ENCODE measurements at regions not wholly inside any gene's neighbourhood (a gene's known extent, or its start where the extent isn't known, plus 50 kb on each side); places are given as distances from the start of the nearest gene placed in this dataset.
"Not testable (repeated sequence)": the region's sequence is repeated elsewhere in the genome, so short reads cannot be mapped to it uniquely, and the experiment has no call there.

GRCh38 chr3:147301781-147302180, 104.6 kb downstream of the ZIC4 start:
- no peaks in the 10 kb centered on the region for H3K27me3 ChIP-seq (ENCODE audit: control insufficient read depth, insufficient read depth, low read length)
- H3K9me3 ChIP-seq (ENCODE audit: control insufficient read depth, insufficient read depth, low read length), result no peaks in the 10 kb centered on the region
- WGBS (ENCODE audit: insufficient coverage), result no CpG with 5 or more reads among the region's 1 CpG
- no peak overlapping the region for H3K4me3 ChIP-seq (ENCODE audit: low read depth, low read length)
- H3K27ac ChIP-seq (ENCODE audit: low read depth, low read length), result no peak overlapping the region
- H3K4me1 ChIP-seq (ENCODE audit: control insufficient read depth, insufficient read depth, low read length), result no peaks in the 10 kb centered on the region
- no peak for DNase-seq (ENCODE audit: low read depth in 4 of 6, low spot score in 6 of 6)
- H3K36me3 ChIP-seq (ENCODE audit: control insufficient read depth, insufficient read depth, low read length), result no peaks in the 10 kb centered on the region

DNA sequence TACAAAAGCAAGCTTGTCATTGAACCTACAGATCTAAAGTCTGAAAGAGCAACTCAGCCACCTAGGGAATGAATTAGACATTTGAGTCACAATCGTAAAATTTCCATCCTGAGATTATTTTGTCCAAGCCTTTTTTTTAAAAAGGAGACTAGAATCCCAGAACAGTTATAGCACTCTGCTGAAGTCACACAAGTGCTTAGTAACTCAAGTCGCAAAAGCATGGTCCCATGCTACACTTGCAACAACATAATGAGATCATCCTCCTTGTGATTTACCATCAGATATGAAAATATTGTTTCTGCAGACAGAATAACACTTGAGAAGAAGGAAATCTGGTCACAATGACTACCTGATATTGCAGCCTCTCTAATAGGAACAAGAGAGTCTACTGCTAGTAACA, 106.7 kb downstream of the ZIC4 start:
- Histone ChIP-seq H3K27me3 (ENCODE audit: control insufficient read depth, insufficient read depth, low read length) (no peaks in the 10 kb centered on the region), H3K4me3 (ENCODE audit: low read depth, low read length) (no peak overlapping the region), H3K36me3 (ENCODE audit: control insufficient read depth, insufficient read depth, low read length) (no peaks in the 10 kb centered on the region), H3K9me3 (ENCODE audit: control insufficient read depth, insufficient read depth, low read length) (no peaks in the 10 kb centered on the region), H3K4me1 (ENCODE audit: control insufficient read depth, insufficient read depth, low read length) (no peaks in the 10 kb centered on the region), H3K27ac (ENCODE audit: low read depth, low read length) (no peak overlapping the region)
- WGBS (ENCODE audit: insufficient coverage), result 100% methylated on average over 1 of the region's 2 CpGs
- DNase-seq (ENCODE audit: low read depth in 4 of 6, low spot score in 6 of 6), result no peak

DNA sequence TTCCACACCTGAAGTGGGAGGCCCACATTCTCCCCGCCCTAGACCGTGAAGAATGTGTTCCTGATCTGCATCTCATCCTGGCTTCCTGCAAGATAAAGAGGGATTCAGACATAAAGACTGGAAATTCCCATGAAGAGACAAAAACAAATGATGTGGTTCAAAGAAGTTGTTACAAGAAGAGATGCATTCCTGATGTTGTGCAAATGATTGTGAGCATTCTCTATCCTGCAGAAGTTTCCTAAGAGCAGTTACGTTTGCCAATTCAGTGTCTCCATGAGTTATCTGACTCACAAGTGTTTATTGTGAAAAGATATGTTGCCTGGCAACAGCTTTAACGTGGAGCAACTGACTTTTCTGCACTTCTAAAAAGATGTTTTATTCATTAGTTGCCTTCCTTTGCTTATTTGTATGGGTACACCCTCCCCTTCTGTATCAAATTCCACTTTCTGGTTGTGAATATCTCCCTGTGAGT, 107.8 kb downstream of the ZIC4 start:
- 4% methylated on average over 3 of the region's 4 CpGs for WGBS (ENCODE audit: insufficient coverage)
- DNase-seq (ENCODE audit: low read depth in 4 of 6, low spot score in 6 of 6), result peak in 5 of 6 donors; percentile 31 to 89 (median 60)
- no peaks in the 10 kb centered on the region for H3K9me3 ChIP-seq (ENCODE audit: control insufficient read depth, insufficient read depth, low read length)
- no peaks in the 10 kb centered on the region for H3K36me3 ChIP-seq (ENCODE audit: control insufficient read depth, insufficient read depth, low read length)
- no peaks in the 10 kb centered on the region for H3K4me1 ChIP-seq (ENCODE audit: control insufficient read depth, insufficient read depth, low read length)
- no peak overlapping the region for H3K4me3 ChIP-seq (ENCODE audit: low read depth, low read length)
- no peaks in the 10 kb centered on the region for H3K27me3 ChIP-seq (ENCODE audit: control insufficient read depth, insufficient read depth, low read length)
- H3K27ac ChIP-seq (ENCODE audit: low read depth, low read length), result peak overlapping the region; percentile 35

DNA sequence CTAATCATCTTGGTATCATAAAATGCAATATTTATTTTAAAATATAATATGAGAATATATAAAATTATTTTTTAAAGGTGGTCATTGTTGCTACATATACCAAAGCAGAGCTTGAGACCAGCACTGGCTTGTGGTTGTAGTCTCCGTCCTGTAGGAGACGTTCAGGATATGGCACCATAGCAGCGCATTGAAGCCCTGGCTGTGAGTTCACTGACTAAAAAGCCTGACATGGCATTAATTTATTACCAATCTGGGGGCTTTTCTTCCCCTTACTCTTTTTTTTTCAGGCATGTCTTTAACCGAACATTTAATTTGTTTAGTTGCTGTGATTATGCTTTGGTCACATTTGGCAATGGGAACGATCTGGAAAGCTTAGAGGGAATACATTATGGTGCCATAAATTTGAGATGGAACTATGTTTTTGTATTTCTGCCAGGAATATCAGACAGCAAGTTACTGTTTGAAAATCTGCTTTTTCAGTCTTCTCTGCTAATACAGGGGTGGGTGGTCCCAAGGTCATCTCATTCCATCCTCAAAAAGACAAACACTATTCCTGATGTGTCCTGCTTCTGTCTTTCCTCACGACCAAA, 108.5 kb downstream of the ZIC4 start:
- no peaks in the 10 kb centered on the region for H3K9me3 ChIP-seq (ENCODE audit: control insufficient read depth, insufficient read depth, low read length)
- 34% methylated on average over 4 of the region's 6 CpGs for WGBS (ENCODE audit: insufficient coverage)

DNA sequence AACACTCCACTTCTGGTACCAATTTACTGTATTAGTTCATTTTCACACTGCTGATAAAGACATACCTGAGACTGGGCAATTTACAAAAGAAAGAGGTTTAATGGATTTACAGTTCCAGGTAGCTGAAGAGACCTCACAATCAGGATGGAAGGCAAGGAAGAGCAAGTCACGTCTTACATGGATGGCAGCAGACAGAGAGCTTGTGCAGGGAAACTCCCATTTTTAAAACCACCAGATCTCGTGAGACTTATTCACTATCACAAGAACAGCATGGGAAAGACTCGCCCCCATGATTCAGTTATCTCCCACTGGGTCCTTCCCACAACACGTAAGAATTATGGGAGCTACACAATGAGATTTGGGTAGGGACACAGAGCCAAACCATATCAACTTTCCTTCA, 119.0 kb downstream of the ZIC4 start:
- H3K36me3 ChIP-seq (ENCODE audit: control insufficient read depth, insufficient read depth, low read length); H3K4me1 ChIP-seq (ENCODE audit: control insufficient read depth, insufficient read depth, low read length); H3K27me3 ChIP-seq (ENCODE audit: control insufficient read depth, insufficient read depth, low read length); H3K4me3 ChIP-seq (ENCODE audit: low read depth, low read length); H3K27ac ChIP-seq (ENCODE audit: low read depth, low read length); H3K9me3 ChIP-seq (ENCODE audit: control insufficient read depth, insufficient read depth, low read length); DNase-seq (ENCODE audit: low read depth in 4 of 6, low spot score in 6 of 6): not testable (repeated sequence)
- WGBS (ENCODE audit: insufficient coverage), result 94% methylated on average over 3 of the region's 4 CpGs

More for the DNA sequence above, 108.5 kb downstream of the ZIC4 start:
- Histone ChIP-seq H3K4me3 (ENCODE audit: low read depth, low read length) (no peak overlapping the region), H3K4me1 (ENCODE audit: control insufficient read depth, insufficient read depth, low read length) (no peaks in the 10 kb centered on the region), H3K27me3 (ENCODE audit: control insufficient read depth, insufficient read depth, low read length) (no peaks in the 10 kb centered on the region), H3K27ac (ENCODE audit: low read depth, low read length) (peak overlapping the region; percentile 35), H3K36me3 (ENCODE audit: control insufficient read depth, insufficient read depth, low read length) (no peaks in the 10 kb centered on the region)
- DNase-seq (ENCODE audit: low read depth in 4 of 6, low spot score in 6 of 6), result peak in 2 of 6 donors; percentile 32 to 84

DNA sequence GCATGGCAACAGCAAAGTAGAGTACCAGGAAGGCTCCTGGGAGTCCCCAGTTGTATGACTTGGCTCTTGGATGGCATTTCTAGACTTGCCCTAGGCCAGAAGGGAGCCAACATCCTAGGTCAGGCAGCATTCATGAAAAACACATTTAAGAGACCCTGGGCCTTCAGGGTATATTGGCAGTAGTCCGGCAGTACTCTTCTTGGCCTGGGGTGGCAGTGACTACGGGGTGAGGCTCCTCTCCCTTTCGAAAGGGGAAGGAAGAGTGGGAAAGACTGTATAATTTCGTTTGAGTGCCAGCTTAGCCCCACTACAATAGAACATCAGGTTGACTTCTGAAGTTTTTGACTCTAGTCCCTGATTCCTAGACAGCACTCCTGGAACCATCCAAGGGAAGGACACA, 136.4 kb downstream of the ZIC4 start:
- no peaks in the 10 kb centered on the region for H3K4me1 ChIP-seq (ENCODE audit: control insufficient read depth, insufficient read depth, low read length)
- no peak for DNase-seq (ENCODE audit: low read depth in 4 of 6, low spot score in 6 of 6)
- H3K9me3 ChIP-seq (ENCODE audit: control insufficient read depth, insufficient read depth, low read length), result peaks cover 5% of the 10 kb centered on the region
- WGBS (ENCODE audit: insufficient coverage), result 67% methylated on average over 1 of the region's 4 CpGs
- no peaks in the 10 kb centered on the region for H3K36me3 ChIP-seq (ENCODE audit: control insufficient read depth, insufficient read depth, low read length)
- H3K27me3 ChIP-seq (ENCODE audit: control insufficient read depth, insufficient read depth, low read length), result no peaks in the 10 kb centered on the region
- no peak overlapping the region for H3K27ac ChIP-seq (ENCODE audit: low read depth, low read length)
- no peak overlapping the region for H3K4me3 ChIP-seq (ENCODE audit: low read depth, low read length)

GRCh38 chr3:147267434-147267833, 138.9 kb downstream of the ZIC4 start:
- no CpG with 5 or more reads among the region's 3 CpGs for WGBS (ENCODE audit: insufficient coverage)

DNA sequence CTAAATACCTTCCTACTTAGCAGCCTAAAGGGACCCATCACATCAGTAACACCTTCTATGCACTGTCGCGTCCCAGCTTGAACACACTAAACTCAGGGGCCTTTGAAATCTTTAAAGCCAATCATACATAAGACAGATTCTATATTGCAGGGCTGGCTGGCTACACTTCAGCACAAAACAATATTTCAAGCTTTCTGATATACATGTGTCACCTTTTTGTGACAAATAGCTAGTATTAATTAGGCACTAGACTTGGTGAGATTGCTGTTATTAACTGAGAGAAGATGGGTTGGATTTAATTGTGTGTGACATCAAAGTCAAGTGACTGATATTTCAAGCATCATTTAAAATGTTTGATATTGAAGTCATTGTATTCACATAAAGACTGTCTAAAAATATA, 148.4 kb downstream of the ZIC4 start:
- H3K36me3 ChIP-seq (ENCODE audit: control insufficient read depth, insufficient read depth, low read length), result no peaks in the 10 kb centered on the region
- H3K4me1 ChIP-seq (ENCODE audit: control insufficient read depth, insufficient read depth, low read length), result no peaks in the 10 kb centered on the region
- no peak overlapping the region for H3K4me3 ChIP-seq (ENCODE audit: low read depth, low read length)
- 69% methylated on average over 2 of the region's 2 CpGs for WGBS (ENCODE audit: insufficient coverage)
- H3K9me3 ChIP-seq (ENCODE audit: control insufficient read depth, insufficient read depth, low read length), result no peaks in the 10 kb centered on the region
- H3K27me3 ChIP-seq (ENCODE audit: control insufficient read depth, insufficient read depth, low read length), result no peaks in the 10 kb centered on the region
- DNase-seq (ENCODE audit: low read depth in 4 of 6, low spot score in 6 of 6), result peak in 1 of 6 donors; percentile 73
- H3K27ac ChIP-seq (ENCODE audit: low read depth, low read length), result no peak overlapping the region

More at GRCh38 chr3:147267434-147267833, 138.9 kb downstream of the ZIC4 start:
- peaks cover 3% of the 10 kb centered on the region for H3K9me3 ChIP-seq (ENCODE audit: control insufficient read depth, insufficient read depth, low read length)
- no peaks in the 10 kb centered on the region for H3K36me3 ChIP-seq (ENCODE audit: control insufficient read depth, insufficient read depth, low read length)
- H3K27ac ChIP-seq (ENCODE audit: low read depth, low read length), result no peak overlapping the region
- H3K4me1 ChIP-seq (ENCODE audit: control insufficient read depth, insufficient read depth, low read length), result no peaks in the 10 kb centered on the region
- no peak overlapping the region for H3K4me3 ChIP-seq (ENCODE audit: low read depth, low read length)
- H3K27me3 ChIP-seq (ENCODE audit: control insufficient read depth, insufficient read depth, low read length), result no peaks in the 10 kb centered on the region
- DNase-seq (ENCODE audit: low read depth in 4 of 6, low spot score in 6 of 6), result no peak

DNA sequence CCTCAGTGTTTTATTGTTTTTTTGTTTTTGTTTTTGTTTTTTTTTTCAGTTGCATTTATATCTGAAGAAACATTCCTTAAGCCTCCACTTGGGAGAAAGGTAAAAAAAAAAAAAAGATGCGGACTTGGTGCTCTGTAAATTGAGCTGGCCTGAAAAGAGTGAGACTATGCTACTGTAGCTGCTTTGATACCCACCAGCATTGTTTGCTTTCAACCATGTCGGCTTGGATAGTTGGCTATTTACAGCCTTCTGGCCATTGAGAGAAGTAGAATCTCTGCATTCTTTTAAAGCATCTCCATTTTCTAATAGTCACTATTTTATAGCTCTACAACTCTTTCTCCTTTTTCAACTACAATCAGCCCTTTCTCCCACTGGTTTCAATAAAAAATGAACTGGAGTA, 149.6 kb downstream of the ZIC4 start:
- DNase-seq (ENCODE audit: low read depth in 4 of 6, low spot score in 6 of 6), result no peak
- Histone ChIP-seq H3K36me3 (ENCODE audit: control insufficient read depth, insufficient read depth, low read length) (no peaks in the 10 kb centered on the region), H3K4me1 (ENCODE audit: control insufficient read depth, insufficient read depth, low read length) (no peaks in the 10 kb centered on the region), H3K27me3 (ENCODE audit: control insufficient read depth, insufficient read depth, low read length) (no peaks in the 10 kb centered on the region), H3K9me3 (ENCODE audit: control insufficient read depth, insufficient read depth, low read length) (no peaks in the 10 kb centered on the region), H3K27ac (ENCODE audit: low read depth, low read length) (no peak overlapping the region), H3K4me3 (ENCODE audit: low read depth, low read length) (no peak overlapping the region)
- WGBS (ENCODE audit: insufficient coverage), result 0% methylated on average over 1 of the region's 2 CpGs

DNA sequence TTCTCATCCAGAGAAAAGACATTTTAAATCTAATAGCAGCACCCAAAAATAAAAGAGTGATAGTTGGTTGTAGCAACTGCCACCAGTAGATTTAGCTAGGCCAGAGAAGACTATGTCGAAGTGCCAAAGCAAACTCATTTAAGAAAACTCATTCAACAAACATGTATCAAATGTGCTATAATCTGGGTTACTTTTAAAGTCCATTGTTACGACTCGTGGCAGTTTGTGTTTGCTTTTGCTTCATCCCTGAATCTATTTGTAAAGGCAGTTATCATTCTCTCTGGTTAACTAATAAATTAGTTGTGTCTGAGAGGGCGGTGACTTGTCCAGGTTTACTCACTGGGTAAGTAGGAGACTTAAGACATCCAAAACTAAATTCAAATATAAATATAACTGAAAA, 159.4 kb downstream of the ZIC4 start:
- Histone ChIP-seq H3K9me3 (ENCODE audit: control insufficient read depth, insufficient read depth, low read length) (no peaks in the 10 kb centered on the region), H3K36me3 (ENCODE audit: control insufficient read depth, insufficient read depth, low read length) (no peaks in the 10 kb centered on the region), H3K4me1 (ENCODE audit: control insufficient read depth, insufficient read depth, low read length) (no peaks in the 10 kb centered on the region), H3K27me3 (ENCODE audit: control insufficient read depth, insufficient read depth, low read length) (no peaks in the 10 kb centered on the region), H3K4me3 (ENCODE audit: low read depth, low read length) (no peak overlapping the region), H3K27ac (ENCODE audit: low read depth, low read length) (no peak overlapping the region)
- no CpG with 5 or more reads among the region's 4 CpGs for WGBS (ENCODE audit: insufficient coverage)
- DNase-seq (ENCODE audit: low read depth in 4 of 6, low spot score in 6 of 6), result no peak

Data from spinal cord (tissue), 9 donors.